ENCODE measurements at regions not wholly inside any gene's neighbourhood (a gene's known extent, or its start where the extent isn't known, plus 50 kb on each side); places are given as distances from the start of the nearest gene placed in this dataset.

DNA sequence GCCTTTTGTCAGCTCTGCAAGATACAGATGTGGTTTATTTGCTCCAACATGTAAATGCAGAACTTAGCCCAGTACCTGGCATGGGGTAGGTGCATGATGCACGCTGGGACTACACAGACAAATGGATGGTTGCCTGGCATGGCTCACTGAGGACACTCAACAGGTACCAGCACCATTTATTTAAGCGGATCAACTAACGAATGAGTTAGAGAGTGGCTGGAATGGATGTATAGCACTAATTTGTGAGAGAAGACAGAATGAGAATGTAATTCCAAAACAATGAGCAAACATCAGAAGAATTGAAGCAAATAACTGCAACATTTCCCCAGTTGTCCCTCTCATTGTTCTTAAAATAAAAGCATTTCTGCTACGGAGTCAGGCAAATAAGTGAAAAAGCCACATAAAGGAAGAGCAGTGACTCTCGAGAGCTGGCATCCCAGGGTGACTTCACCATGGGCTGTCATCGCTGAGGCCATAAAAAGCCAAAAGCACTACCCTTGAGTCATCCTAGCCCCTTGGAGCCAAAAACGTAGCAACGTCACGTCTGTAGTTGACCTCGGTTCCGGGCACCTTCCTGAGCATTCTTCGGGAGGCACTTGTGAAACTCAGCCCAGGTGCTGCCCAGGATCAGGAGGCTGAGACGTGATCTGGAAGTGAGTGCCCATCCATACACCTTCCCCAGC is 290.3 kb downstream of the NSG2 start:
- no peak for DNase-seq (ENCODE audit: low read depth in 2 of 2)

DNA sequence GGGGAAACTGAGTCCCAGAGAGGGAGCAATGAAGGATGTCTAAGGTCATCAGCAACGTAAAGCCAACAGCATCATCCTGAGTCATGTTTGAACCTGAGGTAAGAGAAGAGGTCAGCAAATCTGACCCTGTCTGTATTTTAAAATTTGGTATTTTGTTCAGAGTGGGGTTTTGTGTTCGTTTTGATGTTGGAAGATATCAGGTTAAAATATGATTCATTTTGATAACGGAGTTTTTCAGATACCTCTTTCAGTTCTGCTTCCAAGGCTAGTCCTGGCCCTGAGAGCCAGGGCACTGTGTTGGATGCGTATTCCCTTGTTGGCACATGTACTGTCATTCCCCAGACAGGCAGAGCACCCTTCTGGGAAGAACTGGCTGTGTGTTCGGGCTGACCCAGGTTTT is 291.0 kb downstream of the NSG2 start:
- no peak for DNase-seq (ENCODE audit: low read depth in 2 of 2)

DNA sequence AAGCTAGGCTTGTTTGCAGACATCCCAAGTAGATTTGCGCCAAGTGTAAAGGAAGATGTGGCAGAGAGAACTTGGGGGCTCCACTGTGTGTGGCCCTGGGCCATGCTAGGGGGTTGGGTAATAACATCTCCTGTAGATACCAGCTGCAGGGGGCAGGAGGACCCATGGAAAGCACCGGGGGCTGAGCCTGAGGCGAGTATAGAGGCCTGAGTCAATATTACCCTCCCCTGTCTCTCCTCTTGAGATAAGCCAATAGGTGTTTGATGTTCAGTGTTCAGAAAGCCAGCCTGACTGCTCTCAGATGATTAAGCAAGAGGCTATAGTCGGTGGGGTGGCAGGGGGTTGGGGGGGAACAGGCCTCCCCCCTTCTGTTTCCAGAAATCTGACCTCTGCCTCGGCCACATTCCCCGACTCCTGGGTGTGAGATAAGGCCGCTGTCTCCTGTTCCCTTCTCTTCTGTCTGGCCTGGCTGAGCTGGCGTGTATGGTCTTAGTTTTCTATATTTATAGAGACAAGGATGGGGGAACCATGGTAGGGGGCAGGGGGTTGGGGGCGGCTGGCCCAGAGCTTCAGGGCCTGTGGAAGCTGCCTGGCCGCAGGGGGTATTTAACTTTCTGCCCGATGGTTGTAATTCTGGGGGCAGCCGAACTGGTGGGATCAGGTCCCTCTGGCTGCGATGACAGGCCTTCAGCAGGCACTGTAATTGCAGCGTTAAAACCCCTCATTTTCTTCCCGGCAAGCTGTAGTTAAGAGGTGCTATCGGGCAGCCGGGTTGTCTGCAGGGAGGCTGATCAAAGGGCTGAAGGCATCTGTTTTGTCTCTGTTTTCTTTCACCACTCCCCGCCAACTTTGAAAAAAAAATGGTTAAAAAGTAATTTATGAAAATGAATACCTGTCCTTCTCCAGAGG is 292.0 kb downstream of the NSG2 start:
- no peak for DNase-seq (ENCODE audit: low read depth in 2 of 2)

DNA sequence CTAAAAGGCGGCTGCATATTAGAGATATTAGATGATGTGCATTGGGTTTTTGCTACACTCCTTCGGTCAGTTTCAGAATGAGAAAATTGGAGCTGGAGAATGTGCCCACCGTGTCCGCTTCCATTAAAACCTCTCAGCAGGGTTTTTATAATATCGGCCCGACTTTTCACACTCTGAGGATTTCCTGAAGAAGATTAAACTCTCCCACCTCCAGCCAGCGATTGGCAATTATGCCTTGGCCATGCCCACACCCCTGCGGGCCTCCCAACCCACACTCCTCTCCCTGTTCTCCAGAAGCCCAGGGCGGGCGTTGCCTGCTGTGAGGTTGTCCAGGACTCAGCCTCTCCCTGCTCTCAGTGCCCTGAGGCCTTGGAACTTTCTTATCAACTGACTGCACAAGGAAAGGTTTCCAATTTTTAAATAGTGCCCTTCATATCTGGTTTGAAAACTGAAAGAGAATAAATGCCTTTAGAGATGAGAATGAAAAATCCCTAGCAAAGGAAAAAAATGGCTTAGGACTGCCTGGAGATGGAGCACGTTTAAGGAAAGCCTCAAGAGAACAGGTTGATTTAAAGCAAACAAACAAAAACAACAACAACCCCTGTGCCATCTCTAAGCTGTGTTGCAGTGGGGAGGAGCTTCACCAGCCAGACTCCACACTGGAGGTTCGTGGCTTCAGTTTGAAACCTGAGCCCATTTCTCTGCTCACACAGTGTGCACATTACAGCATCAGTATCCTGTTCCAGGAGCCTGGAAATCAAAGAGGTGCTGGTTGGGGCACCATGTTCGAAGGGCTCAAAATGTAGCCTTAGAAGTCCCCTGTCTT is 292.9 kb downstream of the NSG2 start:
- DNase-seq (ENCODE audit: low read depth in 2 of 2), result no peak

DNA sequence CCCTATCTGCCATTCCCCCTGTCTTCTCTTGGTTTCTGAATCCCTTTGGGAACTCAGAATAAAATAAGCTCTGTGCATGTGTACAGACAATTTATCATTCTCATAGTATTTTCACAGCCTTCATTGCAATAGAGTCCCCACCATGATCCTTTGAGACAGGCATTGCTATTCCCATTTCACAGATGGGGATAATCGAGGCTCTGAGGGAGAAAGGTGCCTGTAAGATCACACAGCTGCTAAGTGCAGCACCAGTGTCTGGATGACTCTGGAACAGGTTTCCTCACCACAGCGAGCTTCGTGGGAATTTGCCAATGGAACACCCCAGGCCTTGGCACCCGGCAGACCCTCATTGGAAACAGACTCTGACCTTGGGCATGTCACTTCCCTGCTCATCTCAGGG is 293.6 kb downstream of the NSG2 start:
- DNase-seq (ENCODE audit: low read depth in 2 of 2), result no peak

DNA sequence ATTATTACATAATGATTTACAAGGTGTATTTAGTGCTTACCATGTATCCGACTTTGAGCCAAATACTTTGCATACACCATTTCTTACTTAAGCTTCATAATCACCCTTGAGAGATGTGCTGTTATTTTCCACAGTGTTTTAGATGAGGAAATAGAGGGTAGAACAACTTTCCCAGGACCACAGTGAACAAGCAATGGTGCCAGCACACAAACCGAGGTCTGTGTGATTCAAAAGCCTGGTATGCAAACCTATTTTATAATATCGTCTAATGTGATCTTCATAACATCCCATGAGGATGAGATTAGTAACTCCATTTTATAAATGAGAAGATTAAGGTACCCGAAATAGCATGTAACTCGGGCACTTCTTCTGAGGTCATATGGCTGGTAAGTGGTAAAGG is 294.7 kb downstream of the NSG2 start:
- no peak for DNase-seq (ENCODE audit: low read depth in 2 of 2)

DNA sequence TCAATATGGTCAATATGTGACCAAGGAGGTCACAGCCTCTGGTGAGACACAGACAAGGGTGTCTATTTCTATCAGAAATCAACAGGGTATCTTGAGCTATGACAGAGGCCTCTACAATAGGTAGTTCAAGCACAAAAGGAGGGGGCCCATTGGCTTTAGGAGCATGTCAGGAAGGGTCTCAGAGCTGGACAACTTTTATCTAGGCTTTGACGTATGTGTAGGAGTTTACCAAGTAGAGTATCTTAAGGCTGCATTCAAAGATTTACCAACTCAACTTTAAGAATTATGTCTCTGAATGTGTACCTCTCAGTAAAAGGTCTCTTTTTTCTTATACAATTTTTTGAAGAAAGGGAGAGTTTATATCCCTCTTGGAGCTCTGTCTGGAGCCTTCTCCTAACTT is 297.2 kb downstream of the NSG2 start:
- no peak for DNase-seq (ENCODE audit: low read depth in 2 of 2)

DNA sequence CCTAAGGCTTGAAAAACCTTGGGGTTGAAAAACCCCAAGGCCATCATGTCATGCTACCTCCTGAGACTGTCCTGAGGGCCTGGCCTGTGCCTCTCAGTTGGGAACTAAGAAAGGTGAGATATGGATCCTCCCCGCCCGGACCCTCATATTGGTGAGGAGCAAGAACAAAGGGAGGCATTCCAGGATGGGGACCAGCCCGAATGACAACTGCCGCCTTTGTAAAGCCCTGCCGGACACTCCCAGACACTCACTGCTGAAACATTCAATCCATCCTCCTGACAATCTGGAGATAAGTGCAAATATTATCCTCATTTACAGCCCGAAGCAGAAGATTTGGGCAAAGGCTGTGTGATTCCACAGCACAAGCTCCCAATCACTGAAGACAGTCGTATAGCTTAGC is 298.3 kb downstream of the NSG2 start:
- no peak for DNase-seq (ENCODE audit: low read depth in 2 of 2)

DNA sequence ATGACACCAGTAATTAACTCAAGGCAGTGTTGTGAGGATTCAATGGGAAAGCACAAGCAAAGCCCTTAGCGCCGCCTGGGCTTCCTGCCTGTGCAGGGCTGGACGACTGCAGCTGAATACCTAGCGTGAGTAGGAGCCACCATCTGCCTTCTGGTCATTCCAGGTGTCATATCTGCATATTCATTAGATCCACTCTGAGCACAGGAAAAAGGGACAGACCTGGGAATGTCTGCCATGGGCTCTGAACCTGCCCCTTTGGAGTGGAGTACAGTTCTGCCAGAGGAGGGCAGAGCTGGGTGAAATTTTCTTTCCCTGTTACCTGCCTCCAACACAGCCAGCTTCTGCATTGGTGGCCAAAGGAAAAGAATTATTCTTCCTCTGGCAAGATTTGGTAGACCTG is 298.8 kb downstream of the NSG2 start:
- DNase-seq (ENCODE audit: low read depth in 2 of 2), result no peak

DNA sequence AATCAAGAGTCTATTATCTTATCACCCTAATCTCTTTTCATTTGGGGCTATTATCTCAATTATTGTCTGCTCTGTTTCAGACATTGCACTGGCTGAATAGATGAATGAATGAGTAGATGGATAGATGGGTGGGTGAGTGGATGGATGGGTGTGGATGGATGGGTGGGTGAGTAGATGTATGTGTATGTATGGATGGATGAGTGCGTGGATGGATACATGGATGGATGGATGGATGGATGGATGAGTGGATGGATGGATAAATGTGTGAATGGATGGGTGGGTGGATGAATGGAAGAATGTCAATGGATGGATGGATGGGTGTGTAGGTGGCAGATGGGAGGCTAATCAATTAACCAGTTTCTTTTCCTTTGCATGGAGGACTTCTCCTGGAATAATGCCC is 301.7 kb downstream of the NSG2 start:
- DNase-seq (ENCODE audit: low read depth in 2 of 2), result no peak

DNA sequence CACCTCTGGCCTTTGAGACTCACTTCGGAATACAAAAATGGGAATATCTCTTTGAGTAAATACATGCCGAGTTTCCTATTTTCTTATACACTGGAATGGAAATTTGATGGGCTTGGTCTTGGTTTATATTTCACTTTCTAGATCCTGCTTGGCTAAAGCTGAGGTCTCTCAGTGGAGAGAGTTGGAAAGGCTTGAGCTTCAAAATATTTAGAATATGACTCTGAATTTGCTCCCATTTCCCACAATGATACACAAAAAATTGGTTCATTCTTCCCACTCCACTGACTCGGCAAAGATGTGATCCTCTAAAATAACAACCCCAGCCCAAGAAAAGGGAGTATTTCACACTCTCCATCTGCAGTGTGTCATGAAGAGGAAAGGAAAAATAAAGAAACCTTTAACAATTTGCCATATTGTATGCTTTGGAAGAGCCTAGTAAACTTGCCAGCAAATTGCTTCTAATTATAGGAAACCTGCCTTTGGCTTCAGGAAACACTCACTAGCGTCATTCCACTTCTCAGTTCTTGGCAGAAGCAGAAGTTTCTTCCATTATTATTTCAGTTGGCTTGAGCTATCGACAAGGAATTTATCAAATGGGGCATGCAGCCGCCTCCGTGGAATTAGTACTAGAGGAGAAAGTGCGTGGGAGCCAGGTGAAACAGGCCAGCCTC is 302.9 kb downstream of the NSG2 start:
- DNase-seq (ENCODE audit: low read depth in 2 of 2), result no peak

DNA sequence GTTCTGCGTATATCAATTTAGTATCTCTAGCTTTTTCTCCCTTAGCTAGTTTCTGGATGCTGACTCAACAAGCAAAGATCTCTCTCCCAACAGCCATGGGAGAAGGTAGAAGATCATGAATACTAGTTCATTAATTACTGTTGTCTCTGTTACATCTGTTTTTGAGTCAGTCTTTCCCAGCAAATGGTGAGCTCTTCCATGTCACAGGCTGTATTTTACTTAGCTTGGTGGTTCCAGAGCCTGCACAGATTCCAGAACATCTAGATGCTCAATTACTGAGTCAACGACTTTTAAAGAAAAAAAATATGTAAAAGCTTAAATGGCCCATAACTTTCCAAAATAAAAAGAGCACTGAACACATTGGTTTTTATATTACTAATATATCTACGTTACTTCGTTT is 307.2 kb downstream of the NSG2 start:
- DNase-seq (ENCODE audit: low read depth in 2 of 2), result no peak

DNA sequence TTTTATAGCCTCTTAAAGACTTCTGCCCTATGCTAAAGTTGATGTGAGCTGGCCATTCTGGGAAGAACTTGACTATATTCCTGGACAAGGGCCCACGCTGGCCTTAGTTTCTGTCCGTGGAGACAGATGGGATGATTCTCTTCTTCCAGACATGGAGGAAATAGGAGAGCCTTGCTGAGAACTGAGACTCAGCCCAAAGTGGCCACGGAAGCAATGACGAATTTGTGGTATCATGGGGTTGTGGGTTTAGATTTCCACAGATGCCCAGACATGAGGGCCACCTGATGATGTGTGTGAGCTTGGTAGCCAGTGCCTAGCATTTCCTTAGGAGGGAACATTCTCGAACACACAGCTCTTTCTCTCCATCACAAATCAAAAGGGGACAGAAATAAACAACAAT is 309.1 kb downstream of the NSG2 start:
- no peak for DNase-seq (ENCODE audit: low read depth in 2 of 2)

DNA sequence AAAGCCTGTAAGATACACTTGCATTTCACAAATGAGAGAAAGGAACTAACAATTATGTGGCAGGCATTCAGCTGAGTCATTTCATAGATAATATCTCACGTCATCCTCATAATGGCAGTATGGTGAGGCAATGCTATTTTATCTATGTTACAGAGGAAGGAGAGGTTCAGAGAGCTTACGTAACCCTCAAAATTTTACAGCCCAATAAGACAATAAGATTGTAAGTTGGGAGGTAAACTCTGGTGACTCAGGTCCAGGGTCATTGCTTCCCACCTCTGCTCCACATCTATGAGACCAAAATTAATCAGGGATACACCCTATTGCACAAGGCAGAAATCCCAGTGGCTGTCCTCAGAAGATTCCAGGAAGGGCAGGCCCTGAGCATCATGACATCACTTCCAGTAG is 309.7 kb downstream of the NSG2 start:
- DNase-seq (ENCODE audit: low read depth in 2 of 2), result no peak

DNA sequence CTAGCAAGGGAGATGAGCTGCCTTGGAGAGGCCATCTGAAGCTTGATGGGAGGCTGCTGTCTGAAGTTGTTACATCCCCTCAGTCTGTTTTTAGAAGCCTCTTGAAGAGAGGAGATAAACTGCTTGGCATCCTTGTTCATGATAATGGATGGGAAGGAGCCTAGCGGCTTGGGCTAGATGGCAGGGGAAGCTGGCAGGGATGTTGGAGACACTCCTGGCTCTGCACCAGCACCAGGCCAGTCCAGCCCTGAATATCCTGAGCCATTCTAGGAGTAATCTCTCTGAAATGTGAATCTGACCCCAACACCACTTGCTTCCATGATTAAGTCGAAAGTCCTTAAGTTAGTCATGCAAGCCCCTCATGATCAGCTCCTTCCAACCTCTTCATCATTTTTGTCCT is 310.5 kb downstream of the NSG2 start:
- no peak for DNase-seq (ENCODE audit: low read depth in 2 of 2)

DNA sequence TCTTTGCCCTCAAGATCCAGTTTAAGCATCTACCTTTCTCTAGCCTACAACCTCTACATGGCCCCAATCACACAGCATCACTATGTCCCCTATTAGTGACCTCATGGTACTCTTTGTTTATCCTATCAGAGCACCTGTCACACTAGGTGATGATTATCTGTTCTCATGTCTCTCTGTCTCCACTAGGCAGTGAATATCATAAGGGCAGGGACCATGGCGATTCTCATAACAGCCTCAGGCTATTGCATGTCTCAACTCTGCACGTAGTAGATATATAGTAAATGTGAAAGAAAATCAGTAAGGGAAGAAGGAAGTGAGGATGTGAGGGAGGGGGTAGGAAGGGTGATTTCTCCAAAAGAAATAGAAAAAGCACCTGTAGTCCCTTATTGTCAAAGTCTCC is 311.0 kb downstream of the NSG2 start:
- no peak for DNase-seq (ENCODE audit: low read depth in 2 of 2)

DNA sequence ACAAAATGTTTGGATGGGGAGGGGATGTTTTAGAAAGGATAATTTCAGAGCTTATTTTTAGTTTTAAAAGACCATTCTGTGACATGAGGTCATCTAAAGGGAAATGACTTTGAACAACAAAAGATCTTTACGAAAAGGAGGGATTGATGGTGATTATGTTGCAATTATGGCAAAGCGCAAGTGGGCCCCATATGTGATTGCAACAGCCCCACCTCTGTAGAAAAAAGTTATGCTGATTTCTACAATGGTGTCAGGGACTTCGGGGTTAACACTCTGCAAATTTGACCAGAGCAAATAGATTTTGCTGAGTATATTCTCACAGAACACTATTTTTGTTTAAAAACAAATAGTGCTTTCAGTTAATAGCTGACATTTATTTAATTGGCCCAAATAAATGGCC is 312.8 kb downstream of the NSG2 start:
- DNase-seq (ENCODE audit: low read depth in 2 of 2), result no peak

DNA sequence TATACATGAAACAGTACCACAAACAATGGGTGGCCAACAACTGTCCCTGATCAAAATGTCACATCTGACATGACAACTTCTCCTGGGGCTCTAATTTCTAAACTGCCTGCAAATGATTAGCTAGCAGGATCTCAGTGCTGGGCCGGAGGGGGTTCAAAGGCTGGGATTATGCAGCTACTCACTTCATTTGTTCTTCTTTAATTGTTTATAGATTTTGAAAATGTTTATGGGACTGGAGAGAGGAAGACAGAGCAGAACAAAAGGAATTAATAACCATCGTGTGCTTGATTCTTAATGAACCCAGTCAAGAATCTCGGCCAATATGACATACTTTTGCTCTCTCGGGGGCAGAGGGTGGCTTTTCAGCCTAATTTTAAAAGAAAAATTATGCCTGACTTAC is 313.6 kb downstream of the NSG2 start:
- DNase-seq (ENCODE audit: low read depth in 2 of 2), result no peak

DNA sequence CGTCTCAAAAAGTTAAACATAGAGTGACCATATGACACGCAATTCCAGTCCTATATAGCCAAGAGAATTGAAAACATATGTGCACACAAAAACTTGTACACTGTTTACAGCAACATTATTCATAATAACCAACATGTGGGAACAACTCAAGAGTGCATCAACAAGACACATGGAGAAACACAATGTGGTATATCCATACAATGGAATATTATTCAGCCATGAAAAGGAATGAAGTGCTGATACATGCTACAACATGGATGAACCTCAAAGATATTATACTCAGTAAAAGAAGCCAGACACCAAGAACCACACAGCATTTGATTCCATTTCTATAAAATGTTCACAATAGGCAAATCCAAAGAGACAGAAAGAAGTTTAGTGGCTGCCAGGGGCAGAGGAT is 317.0 kb downstream of the NSG2 start:
- DNase-seq (ENCODE audit: low read depth in 2 of 2), result no peak

DNA sequence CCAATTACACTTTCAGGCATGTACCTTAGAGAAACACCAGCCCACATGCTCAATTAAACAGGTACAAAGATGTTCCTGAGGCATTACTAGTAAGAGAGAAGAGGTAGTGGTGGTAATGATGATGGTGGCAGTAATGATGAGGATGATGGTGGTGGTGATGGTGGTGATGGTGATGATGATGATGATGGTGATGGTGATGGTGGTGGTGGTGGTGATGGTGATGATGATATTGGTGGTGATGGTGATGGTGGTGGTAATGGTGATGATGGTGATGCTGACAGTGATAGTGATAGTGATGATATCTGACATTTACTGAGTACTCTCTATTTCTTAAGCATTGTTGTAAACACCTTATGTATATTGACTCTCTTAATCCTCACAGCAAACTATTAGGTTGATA is 318.4 kb downstream of the NSG2 start:
- no peak for DNase-seq (ENCODE audit: low read depth in 2 of 2)

DNA sequence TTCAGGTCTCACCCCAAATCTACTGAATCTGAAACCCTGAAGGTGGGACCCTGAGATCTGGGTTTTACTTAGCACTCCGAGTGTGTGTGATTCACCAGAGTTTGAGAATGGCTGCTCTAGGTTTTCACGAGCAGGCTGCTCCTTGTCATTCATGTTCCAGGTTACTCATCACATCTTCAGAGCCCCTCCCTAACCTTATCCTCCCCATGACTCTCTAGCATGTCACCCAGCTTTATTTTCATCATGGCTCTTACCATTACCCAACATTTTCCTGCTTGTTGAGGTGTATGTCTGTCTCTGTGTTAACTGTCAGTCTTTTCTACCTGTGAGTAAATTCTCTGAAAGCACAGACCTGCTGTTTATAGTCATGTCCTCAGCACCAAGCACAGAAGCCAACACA is 319.2 kb downstream of the NSG2 start:
- no peak for DNase-seq (ENCODE audit: low read depth in 2 of 2)

DNA sequence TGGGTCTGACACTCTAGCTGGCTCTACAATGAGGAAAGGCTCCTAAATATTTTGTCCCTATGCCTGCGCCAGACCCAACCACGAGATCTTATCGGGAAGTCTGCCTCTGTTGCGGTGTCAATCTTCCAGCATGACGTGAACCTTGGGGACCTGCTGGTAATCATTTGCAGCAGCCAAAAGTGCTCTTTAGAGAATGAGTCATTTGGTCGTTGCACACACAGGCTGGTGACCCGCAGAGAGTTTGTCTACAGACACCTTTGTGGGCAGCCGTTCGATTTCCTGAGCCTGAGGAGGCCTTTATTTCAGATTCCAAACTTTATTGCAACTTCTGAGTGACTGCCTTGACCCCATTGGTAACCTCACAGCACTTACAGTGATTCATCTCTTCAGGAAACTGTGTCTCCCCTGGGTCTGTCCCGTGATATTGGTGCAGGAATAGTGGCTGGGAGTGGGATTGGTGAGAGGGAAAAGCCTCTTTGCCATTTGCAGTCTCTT is 326.1 kb downstream of the NSG2 start:
- no peak for DNase-seq (ENCODE audit: low read depth in 2 of 2)

Measured in stimulated activated CD8-positive, alpha-beta memory T cell treated with anti-CD3 and anti-CD28 coated beads, Interleukin-2, amount 100 ng/mL, for 1 hour (primary cell).